Left renal cortex interstitium (tissue), 4 donors: ENCODE measurements at regions not wholly inside any gene's neighbourhood (a gene's known extent, or its start where the extent isn't known, plus 50 kb on each side); places are given as distances from the start of the nearest gene placed in this dataset.
"Not testable (repeated sequence)": the region's sequence is repeated elsewhere in the genome, so short reads cannot be mapped to it uniquely, and the experiment has no call there.

ENCODE experiments used
- DNase-seq, 4 donors: peaks; one replicate each; pipeline ENCODE4 v3.0.0-alpha.2; 2013; ENCODE audit warnings: low read depth in 4 of 4, low spot score in 2 of 4, missing footprints in 1 of 4

GRCh38 chr2:193250389-193250788 is 1055.7 kb upstream of the TMEFF2 start:
- no peak for DNase-seq

GRCh38 chr2:193240752-193241151 is 1046.0 kb upstream of the TMEFF2 start:
- no peak for DNase-seq

DNA sequence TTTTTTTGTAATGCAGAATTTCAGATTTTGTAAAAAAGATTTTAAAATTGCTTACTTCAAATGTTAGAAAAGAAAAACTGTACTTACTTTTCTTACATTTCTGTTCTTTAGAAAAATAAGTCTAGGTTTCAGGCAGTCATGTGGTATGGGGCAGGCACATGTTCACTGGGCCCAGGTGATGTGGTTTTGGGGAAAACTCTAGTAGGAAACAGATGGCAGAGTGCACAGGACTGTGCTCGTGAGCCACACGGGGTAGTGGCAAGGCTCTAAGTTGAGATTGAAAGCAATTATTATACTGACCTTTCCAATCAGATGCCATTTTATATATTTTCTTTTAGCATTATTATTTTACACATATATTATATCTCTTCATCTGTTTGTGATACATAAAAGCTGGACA is 1036.9 kb upstream of the TMEFF2 start:
- DNase-seq = no peak

- no peak for DNase-seq
Measured at GRCh38 chr2:193228276-193228675, 1033.5 kb upstream of the TMEFF2 start.

DNA sequence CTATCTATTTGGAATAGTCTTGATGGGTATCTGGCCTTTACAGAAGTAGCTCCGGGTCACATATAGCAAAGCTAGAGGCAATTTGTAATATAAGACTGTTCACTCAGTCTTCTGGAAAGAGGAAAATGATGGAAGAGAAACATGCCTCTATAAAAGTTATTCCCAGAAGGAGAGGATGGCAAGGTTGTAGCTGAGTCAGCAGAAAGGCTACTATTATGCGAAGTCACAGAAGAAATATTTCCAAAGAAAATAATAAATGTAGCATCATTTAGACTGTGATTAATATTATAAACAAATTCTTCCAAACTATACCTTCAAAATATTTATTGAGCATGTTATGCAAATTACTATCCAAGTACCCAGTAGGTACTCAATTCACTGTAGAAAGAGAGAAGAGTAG is 1027.7 kb upstream of the TMEFF2 start:
- DNase-seq = no peak

DNA sequence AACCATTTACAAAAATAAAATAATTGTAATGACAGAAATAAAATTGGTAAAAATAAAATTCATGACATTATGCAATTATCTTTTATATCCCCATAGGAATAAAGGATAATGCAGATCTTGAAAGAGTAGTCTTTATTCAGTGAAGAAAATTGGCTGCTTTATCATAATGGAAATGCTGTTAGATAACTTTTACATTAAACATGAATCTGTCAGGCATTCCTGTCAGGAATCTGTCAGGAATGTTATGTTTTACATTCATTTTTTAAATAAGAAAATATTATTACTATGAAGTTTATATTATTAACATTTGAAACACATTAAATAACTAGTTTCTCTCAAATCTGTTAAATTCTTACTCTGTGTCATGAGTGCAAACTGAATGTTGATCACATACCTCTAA is 1024.7 kb upstream of the TMEFF2 start:
- no peak for DNase-seq

DNA sequence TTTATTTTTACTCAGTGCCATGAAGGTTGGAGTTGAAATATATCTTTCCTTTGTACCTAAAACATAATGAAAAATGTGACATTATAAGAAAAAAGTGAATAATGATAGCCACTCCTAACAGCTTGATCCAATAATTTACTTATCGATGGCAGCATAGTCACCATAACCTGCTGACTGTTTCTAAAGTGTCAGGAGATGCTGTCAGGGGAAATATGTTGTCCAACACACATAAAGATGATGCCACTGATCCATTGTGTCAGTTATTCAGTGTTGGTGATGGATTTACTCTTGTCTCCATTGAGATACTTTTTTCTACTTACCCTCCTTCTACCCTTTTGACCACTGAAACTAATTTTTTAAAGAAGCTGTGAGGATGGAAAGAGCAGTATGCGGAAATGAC is 1006.9 kb upstream of the TMEFF2 start:
- DNase-seq = no peak

- DNase-seq = no peak
Measured at GRCh38 chr2:193199322-193199721, 1004.6 kb upstream of the TMEFF2 start.

GRCh38 chr2:193187816-193188215 is 993.1 kb upstream of the TMEFF2 start:
- DNase-seq = no peak

- not testable (repeated sequence) for DNase-seq
Measured at GRCh38 chr2:193170981-193171380, 976.2 kb upstream of the TMEFF2 start.

GRCh38 chr2:193156480-193156879 is 961.7 kb upstream of the TMEFF2 start:
- no peak for DNase-seq

GRCh38 chr2:193154076-193154475 is 959.3 kb upstream of the TMEFF2 start:
- DNase-seq = no peak

DNA sequence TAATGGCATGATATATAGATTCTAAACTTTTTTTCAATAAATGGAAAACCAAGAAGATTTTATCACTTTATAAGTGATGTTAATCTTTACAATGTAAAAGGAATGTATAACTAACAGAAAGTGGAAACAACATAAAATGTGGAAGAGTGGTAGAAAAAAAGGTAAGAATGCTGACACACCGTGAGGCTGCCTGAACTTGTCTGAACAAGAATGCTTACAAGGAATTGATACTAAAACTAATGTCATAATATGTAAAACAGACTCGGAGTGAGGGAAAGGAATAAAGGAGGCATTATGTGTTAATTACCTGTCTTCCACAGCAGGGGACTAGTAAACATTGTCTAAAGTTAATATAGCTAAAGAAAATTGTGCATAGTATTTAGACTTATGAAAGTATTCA is 958.8 kb upstream of the TMEFF2 start:
- DNase-seq = no peak

DNA sequence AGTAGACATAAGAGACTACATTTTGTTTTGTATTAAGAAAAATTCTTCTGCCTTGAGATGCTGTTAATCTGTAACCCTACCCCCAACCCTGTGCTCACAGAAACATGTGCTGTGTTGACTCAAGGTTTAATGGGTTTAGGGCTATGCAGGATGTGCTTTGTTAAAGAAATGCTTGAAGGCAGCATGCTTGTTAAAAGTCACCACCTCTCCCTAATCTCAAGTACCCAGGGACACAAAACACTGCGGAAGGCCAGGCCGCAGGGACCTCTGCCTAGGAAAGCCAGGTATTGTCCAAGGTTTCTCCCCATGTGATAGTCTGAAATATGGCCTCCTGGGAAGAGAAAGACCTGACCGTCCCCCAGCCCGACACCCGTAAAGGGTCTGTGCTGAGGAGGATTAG is 947.7 kb upstream of the TMEFF2 start:
- not testable (repeated sequence) for DNase-seq

- DNase-seq = no peak
Measured at GRCh38 chr2:193141998-193142397, 947.3 kb upstream of the TMEFF2 start.

- not testable (repeated sequence) for DNase-seq
Measured at GRCh38 chr2:193140895-193141294, 946.2 kb upstream of the TMEFF2 start.

GRCh38 chr2:193124815-193125214 is 930.1 kb upstream of the TMEFF2 start:
- no peak for DNase-seq

GRCh38 chr2:193114827-193115226 is 920.1 kb upstream of the TMEFF2 start:
- DNase-seq = no peak

DNA sequence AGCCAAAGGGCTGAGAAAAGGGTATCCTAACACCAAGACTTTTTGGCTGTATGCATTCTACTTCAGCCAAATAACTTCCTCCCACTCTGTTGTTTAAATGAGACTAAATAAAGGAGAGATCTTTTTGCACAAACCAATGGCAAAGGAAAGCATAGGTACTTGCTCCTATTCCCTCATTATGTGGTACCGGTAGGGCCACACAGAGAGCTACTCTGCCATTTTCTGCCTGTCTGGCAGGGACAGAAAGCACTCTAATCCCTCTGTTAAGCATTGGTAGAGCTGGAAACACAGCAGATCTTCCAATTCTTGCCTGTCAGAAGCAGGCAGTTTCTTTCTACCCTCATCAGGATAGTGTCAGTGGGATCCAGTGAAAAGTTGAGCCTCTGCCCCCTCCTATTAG is 918.3 kb upstream of the TMEFF2 start:
- no peak for DNase-seq

DNA sequence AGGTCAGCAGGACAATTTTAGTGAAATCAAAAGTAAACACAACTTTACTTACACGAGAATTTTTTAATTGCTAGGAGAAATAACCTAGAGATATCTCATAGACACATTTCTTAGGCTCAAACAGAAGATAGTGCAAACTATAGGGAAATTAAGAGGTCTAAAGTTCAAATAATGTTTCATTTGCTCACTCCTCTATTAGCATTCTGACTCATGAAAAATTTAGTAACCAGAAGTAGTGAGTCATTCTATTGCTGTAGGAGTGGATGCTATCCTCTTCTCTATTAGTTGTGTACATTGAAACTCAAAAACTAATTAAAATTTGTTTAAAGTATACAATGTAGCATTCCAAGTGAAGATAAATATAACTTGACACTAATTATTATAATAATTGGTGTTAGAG is 908.3 kb upstream of the TMEFF2 start:
- no peak for DNase-seq

- no peak for DNase-seq
Measured at GRCh38 chr2:193101591-193101990, 906.9 kb upstream of the TMEFF2 start.

DNA sequence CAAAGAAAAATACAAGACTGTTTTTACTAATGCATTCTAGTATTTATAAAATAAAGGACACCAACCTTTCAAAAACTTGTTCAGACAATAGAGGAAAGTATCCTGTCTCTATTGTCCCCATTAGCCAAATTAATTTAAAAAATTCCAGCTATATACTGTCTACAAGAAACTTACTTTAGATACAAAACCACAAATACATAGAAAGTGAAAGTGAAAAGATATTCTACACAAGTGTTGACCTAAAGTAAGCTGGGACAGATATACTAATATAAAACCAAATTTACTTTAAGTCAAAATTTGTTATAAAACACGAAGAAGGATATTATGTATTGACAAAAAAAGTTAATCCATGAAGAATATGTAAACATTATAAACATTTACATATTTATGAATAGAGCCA is 893.3 kb upstream of the TMEFF2 start:
- no peak for DNase-seq

DNA sequence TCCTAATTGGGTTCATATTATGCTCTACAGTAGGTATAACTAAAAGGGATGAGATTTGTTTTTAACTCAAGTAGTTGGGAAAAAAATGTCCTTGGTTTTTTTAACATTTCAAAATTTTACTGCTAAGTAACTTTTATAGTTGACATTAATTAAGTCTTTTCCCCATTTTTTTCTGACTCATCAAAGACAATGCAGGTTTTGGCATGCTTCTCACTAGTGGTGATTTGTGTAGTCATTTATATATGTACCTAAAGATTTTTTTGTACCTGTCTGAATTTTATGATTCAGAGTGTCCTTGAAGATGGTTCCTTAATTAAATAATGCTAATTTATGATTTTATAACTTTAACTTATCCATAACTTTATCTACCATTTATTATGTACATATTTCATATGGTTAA is 882.3 kb upstream of the TMEFF2 start:
- DNase-seq = no peak

- DNase-seq = no peak
Measured at GRCh38 chr2:193074933-193075332, 880.2 kb upstream of the TMEFF2 start.
